ENCODE measurements at regions not wholly inside any gene's neighbourhood (a gene's known extent, or its start where the extent isn't known, plus 50 kb on each side); places are given as distances from the start of the nearest gene placed in this dataset.

DNA sequence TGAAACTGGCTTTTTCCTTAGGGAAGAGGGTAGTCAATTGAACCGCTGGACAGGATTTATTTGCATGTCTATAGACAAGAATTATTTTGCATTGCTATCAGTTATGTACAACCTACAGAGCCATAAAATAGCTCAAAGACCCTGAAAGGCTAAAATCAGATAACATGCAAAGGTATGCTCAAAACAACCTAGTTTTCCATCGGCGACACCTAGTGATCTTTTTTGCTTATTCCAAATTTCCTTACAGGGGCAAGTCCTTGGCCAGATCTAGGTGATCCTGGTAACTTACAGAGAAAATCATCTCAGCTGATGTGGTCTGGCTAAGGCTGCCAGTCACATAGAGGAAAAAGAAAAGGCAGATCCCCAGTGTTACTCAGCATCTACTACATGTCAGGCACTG, 141.2 kb upstream of the RPL38 start:
- DNase-seq: no peak

DNA sequence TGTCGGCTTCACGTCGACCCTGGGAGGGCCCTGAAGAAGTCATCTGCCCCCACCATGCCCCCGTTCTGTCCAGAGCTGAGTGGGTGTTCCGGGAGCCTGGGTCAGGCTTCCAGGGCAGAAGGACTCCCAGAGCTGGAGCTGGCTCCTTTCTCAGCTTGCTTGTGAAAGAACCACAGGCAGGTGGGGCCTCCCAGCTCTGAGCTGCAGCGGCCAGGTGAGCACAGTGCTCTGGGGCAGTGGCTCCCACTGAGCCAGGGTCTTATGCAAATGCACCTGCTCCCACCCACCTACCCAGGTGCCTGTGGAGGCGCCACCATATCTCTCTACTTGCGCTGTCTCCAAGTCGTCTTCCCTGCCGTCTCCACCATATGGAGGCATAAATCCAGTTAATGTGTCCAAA, 140.0 kb upstream of the RPL38 start:
- DNase-seq: no peak

DNA sequence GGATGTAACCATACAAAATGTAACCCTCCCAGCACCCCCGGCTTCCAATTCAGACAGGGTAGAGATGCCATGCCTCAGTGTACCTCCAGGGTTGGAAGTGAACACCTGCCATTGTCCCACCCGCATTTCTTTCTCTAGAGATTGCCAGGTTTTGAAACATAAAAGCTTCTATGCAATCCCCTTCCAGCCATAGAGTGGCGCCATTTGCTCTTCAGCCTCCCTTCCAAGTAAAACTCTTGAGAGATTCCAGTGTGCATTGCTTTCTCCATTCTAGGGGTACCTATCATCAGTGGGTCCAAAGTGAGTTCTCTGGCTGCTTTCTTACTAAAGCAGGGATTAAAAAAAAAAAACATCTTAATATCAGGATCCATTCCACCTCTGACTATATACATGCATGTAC, 133.1 kb upstream of the RPL38 start:
- no peak for DNase-seq

GRCh38 chr17:74070998-74071679, 132.3 kb upstream of the RPL38 start:
- DNase-seq: no peak

- DNase-seq: no peak
Observed at GRCh38 chr17:74072340-74072739, 131.1 kb upstream of the RPL38 start.

- no peak for DNase-seq
Observed at GRCh38 chr17:74076446-74076845, 127.0 kb upstream of the RPL38 start.

- no peak for DNase-seq
Observed at GRCh38 chr17:74077231-74077630, 126.2 kb upstream of the RPL38 start.

DNA sequence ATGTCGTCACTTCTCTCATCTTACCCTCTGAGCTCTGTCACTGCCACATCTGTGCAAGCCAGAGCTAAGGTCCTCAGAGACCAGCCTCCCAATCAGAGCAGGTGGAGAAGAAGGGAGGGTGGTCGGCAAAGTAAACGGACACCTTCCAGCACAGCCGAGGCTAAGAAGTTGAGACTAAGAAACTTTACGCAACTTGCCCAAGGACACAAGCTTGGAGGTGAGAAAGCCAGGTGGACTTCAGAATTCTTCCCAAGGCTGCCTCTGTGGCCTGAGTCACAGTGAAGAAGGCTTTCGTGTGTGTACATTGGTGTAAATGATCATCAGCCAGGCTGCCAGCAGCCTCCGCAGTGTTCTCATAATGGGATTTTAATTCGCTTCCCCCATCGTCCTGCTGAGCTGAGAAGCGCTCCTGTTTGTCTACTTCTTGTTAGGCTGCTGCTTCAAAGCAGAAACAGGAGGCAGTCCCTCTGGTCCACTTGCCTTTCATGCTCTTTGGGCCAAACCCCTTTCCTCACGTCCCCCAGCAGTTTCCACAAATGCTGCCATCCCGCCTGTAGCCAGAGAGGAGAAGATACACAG, 125.0 kb upstream of the RPL38 start:
- DNase-seq: no peak

DNA sequence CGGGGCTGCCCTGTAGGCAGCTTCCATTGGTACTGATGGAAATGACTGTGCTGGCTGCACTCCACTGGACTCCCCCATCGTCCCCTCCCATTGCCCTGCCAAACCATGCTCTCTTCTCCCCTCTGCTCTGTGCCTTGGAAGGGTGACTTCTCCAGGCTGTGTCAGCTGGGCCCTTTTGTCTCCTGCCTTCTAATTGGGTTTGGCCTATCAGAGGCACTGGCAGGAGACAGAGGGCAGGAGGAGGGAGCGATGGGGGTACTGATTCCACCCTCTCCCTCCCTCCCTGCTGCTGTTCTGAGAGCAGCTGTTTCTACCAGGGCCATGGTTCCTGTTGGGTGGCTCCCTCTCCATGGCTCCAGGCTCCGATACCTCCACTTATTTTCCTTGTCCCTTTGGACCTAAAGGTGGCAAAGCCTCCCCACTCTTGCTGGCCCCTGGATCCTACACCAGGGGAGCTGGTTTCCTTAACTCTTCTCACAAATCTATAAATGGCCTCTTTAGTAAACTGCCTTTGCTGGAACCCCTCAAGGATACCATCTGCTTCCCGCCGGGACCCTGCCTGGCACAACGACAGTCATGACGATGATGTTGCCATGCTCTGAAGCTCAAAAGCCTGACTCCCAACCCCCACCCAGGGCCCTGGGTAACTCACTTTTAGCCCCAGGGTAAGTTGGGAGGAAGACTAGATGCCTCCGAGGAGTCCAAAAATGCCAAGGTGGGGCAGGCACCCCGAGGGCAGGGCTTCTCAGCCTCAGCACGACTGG, 123.8 kb upstream of the RPL38 start:
- DNase-seq: no peak

- peak; percentile 13 for DNase-seq
Observed at GRCh38 chr17:74080656-74081582, 122.6 kb upstream of the RPL38 start.

DNA sequence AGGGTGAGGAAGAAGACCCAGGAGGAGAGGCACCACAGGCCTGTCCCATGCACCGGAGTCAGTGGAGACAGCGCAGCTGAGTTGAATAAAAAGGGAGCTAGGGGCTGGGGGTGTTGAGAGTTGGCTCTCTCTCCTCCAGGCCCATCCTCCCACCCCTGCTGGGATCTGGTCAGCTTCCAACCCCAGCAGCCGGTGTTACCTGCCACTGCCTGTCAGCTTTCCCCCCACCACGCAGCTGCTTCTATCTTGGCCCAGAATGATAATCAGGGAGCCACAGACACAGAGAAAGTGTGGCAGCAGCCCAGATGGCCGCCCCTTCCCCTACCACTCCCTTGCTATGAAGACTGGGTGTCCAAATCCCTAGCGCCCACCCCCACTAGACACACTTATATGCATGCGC, 120.6 kb upstream of the RPL38 start:
- peak; percentile 18 for DNase-seq

- no peak for DNase-seq
Observed at GRCh38 chr17:74083321-74083720, 120.2 kb upstream of the RPL38 start.

GRCh38 chr17:74085434-74085833, 118.0 kb upstream of the RPL38 start:
- no peak for DNase-seq

DNA sequence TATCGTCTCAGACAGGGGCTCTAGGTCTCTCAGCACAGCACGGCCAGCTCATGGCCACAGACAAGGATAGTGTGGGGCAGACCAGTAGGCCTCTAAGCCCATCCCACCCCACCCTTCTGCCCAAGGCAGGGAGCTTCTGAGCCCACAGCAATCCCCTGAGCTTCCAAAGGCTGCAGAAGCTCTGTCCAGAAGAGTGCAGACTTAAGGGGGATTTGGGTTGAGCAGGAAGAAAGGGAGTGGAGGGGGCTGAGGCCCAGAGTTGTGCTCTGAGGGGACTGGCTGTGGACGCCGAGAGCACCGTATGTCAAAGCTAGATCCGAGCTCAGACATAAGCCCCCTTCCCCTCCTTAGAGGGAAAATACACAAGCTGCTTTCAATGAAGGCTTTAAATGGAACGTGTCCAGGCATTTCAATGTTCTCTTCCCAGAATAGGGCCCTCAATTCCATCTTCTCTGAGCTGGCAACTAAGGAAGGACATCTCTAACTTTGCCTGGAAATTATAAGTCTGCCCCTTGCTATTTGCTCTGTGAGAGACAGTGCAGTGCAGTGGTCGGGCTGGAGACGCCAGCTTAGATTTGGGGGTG, 116.4 kb upstream of the RPL38 start:
- no peak for DNase-seq

GRCh38 chr17:74088285-74088933, 115.1 kb upstream of the RPL38 start:
- DNase-seq: no peak

GRCh38 chr17:74088934-74089329, 114.5 kb upstream of the RPL38 start:
- DNase-seq: no peak

GRCh38 chr17:74089380-74089779, 114.1 kb upstream of the RPL38 start:
- no peak for DNase-seq

- no peak for DNase-seq
Observed at GRCh38 chr17:74089869-74090464, 113.5 kb upstream of the RPL38 start.

DNA sequence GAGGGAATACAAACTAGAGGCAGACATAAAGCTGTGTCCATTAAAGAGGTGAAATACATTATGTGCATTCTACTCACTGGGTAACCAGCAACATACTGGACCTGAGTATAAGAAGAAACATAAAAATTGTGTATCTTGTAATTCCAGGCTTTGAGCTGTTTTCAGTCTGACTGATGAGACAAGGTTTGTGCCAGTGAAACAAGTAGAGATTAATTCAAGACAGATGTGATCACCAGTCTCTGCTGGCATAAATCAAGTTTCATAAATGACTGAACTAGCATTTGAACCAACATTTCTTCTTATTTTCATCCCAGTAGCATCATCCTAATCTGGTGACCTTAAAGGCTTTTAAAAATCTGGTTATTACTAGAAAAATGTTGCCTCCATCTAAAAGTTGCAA, 108.8 kb upstream of the RPL38 start:
- DNase-seq: no peak

GRCh38 chr17:74096456-74096855, 107.0 kb upstream of the RPL38 start:
- no peak for DNase-seq

DNA sequence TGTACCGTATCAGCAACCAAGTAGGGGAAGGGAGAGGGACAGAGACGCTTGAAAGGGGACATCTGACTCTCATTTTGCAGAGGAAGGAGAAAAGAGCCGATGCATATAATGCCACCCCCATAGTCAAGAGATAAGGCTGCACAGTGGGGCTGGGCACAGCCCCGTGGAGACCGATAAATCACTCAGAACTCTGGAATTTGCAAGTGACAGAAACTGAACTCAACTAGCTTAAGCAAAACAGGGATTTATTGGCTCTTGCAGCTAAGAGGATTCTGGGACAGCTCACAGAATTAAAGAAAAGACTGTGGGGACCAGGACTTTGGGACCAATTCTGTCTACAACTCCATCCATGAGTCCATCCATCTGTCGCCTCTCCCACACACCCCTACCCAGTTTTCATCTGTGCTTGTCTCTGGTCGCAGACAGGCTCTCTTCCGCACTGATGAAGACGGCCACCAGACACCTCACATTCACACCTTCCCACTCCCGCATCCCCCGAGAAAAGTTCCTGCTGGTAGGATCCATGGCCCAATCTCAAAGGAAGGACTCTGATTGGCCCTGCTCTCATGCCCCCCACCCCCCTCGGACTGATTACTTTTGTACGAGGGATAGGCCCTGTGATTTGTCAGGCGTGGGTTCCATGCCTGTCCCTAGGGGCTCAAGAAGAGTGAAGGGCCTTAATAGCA, 105.9 kb upstream of the RPL38 start:
- DNase-seq: no peak
